ENCODE measurements at regions not wholly inside any gene's neighbourhood (a gene's known extent, or its start where the extent isn't known, plus 50 kb on each side); places are given as distances from the start of the nearest gene placed in this dataset.

GRCh38 chr3:139202959-139203349 lies 140.9 kb upstream of the MRPS22 start (continued):
- TF ChIP-seq ZNF138 (CRISPR knock-in tag; conservative IDR thresholded peaks at IDR 0.05) (no peak), ZNF317 (CRISPR knock-in tag; IDR thresholded peaks at IDR 0.05; ENCODE audit: borderline replicate concordance, low read depth) (no peak)

- Mint-ChIP-seq H3K36me3 (no peaks in the 10 kb centered on the region), H3K27ac (no peak overlapping the region), H3K9me3 (no peaks in the 10 kb centered on the region), H3K4me1 (peaks cover 6% of the 10 kb centered on the region), H3K27me3 (ENCODE audit: low read depth) (peaks cover 5% of the 10 kb centered on the region; the same call in 1 of the 2 replicates), H3K4me3 (no peak overlapping the region)
- TF ChIP-seq ZNF423 (CRISPR knock-in tag; IDR thresholded peaks at IDR 0.05) = no peak
- TF ChIP-seq ELF4 (CRISPR knock-in tag; IDR thresholded peaks at IDR 0.05; ENCODE audit: low read depth) = no peak
- TF ChIP-seq MLX (CRISPR knock-in tag; IDR thresholded peaks at IDR 0.05) = no peak
- TF ChIP-seq ZNF512 (CRISPR knock-in tag; IDR thresholded peaks at IDR 0.05; ENCODE audit: borderline replicate concordance) = no peak
- no peak for TF ChIP-seq KAT7 (CRISPR knock-in tag; IDR thresholded peaks at IDR 0.05; ENCODE audit: borderline replicate concordance)
- TF ChIP-seq E2F4 (CRISPR knock-in tag; IDR thresholded peaks at IDR 0.05; ENCODE audit: borderline replicate concordance, low read depth) = no peak
- TF ChIP-seq MYBL2 (CRISPR knock-in tag; IDR thresholded peaks at IDR 0.05) = no peak
- no peak for TF ChIP-seq ZMAT4 (CRISPR knock-in tag; IDR thresholded peaks at IDR 0.05)
- TF ChIP-seq GTF2I (CRISPR knock-in tag; conservative IDR thresholded peaks at IDR 0.05) = no peak
- TF ChIP-seq ETV6 (CRISPR knock-in tag; IDR thresholded peaks at IDR 0.05) = no peak
- TF ChIP-seq ESRRA (CRISPR knock-in tag; IDR thresholded peaks at IDR 0.05; ENCODE audit: borderline replicate concordance) = no peak
- no peak for TF ChIP-seq SOX15 (CRISPR knock-in tag; IDR thresholded peaks at IDR 0.05)
- no peak for TF ChIP-seq USF2 (CRISPR knock-in tag; IDR thresholded peaks at IDR 0.05)
- no peak for TF ChIP-seq ZBTB21 (CRISPR knock-in tag; IDR thresholded peaks at IDR 0.05; ENCODE audit: borderline replicate concordance)
- TF ChIP-seq RELA (CRISPR knock-in tag; IDR thresholded peaks at IDR 0.05; ENCODE audit: borderline replicate concordance) = no peak
- ChIA-PET POLR2A (no interaction called here), CTCF (interaction anchor here (2.0 kb wide), 1 partner anchor 92 kb away, joined by 16 read pairs; no protein-coding TSS in a partner anchor)
- DNase-seq (ENCODE audit: low spot score) (no peak), ATAC-seq (no peak)
These were observed 140.1 kb upstream of the MRPS22 start for GRCh38 chr3:139203752-139204151.

- H3K4me3 Mint-ChIP-seq = no peak overlapping the region
- no peaks in the 10 kb centered on the region for H3K9me3 Mint-ChIP-seq
- no peak for ATAC-seq
- H3K27ac Mint-ChIP-seq = no peak overlapping the region
- ChIA-PET POLR2A (no interaction called here), CTCF (no interaction called here)
- DNase-seq (ENCODE audit: low spot score) = no peak
- no peaks in the 10 kb centered on the region for H3K36me3 Mint-ChIP-seq
- peaks cover 5% of the 10 kb centered on the region; the same call in 1 of the 2 replicates for H3K27me3 Mint-ChIP-seq (ENCODE audit: low read depth)
- peaks cover 6% of the 10 kb centered on the region for H3K4me1 Mint-ChIP-seq
- TF ChIP-seq E2F1 (CRISPR knock-in tag; IDR thresholded peaks at IDR 0.05) (no peak), ELF4 (CRISPR knock-in tag; IDR thresholded peaks at IDR 0.05; ENCODE audit: low read depth) (no peak), PRDM15 (CRISPR knock-in tag; IDR thresholded peaks at IDR 0.05) (no peak), ZNF416 (CRISPR knock-in tag; IDR thresholded peaks at IDR 0.05) (no peak)
These were observed 139.1 kb upstream of the MRPS22 start for GRCh38 chr3:139204728-139205127.

All from WTC11 (cell line).